Loucy (cell line): ENCODE measurements at regions not wholly inside any gene's neighbourhood (a gene's known extent, or its start where the extent isn't known, plus 50 kb on each side); places are given as distances from the start of the nearest gene placed in this dataset.

Experiments used
- EZH2phosphoT487 ChIP-seq: fragments of 200-600 bp; IDR thresholded peaks from 2 replicates; pipeline ENCODE4 v1.6.1; 2018; ENCODE audit warnings: antibody characterized with exemption, mild to moderate bottlenecking, moderate library complexity, borderline replicate concordance
- TF ChIP-seq, protein P1 (sequence below): fragments of 200-600 bp; sonication (generic); conservative IDR thresholded peaks from 2 replicates; pipeline ENCODE4 v1.5.1; 2014; ENCODE audit warnings: mild to moderate bottlenecking, antibody characterized with exemption, low read length

DNA sequence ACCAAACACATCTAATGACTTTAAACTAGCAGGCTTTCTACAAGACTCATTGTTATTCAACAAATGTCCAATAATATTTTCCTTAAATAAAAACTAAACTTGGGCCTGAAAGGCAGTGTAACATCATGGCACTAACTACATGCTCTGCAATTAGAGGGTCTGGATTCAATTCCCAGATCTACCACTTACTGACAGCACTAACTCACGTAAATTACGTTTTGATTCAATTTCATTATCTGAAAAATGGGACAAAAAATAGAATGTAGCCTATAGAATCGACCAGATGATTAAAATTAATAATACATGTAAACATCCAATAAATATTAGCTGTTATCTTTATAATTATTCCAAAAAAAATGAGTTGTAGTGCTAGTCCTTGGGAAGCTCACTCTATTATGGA is 98.0 kb upstream of the DDX18 start:
- TF ChIP-seq, protein P1, sequence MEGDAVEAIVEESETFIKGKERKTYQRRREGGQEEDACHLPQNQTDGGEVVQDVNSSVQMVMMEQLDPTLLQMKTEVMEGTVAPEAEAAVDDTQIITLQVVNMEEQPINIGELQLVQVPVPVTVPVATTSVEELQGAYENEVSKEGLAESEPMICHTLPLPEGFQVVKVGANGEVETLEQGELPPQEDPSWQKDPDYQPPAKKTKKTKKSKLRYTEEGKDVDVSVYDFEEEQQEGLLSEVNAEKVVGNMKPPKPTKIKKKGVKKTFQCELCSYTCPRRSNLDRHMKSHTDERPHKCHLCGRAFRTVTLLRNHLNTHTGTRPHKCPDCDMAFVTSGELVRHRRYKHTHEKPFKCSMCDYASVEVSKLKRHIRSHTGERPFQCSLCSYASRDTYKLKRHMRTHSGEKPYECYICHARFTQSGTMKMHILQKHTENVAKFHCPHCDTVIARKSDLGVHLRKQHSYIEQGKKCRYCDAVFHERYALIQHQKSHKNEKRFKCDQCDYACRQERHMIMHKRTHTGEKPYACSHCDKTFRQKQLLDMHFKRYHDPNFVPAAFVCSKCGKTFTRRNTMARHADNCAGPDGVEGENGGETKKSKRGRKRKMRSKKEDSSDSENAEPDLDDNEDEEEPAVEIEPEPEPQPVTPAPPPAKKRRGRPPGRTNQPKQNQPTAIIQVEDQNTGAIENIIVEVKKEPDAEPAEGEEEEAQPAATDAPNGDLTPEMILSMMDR = no peak
- TF ChIP-seq EZH2phosphoT487 = no peak
